Erythroblast (primary cell): ENCODE measurements at regions not wholly inside any gene's neighbourhood (a gene's known extent, or its start where the extent isn't known, plus 50 kb on each side); places are given as distances from the start of the nearest gene placed in this dataset.

ENCODE experiments used
- GATA1 ChIP-seq: IDR thresholded peaks from 2 replicates; pipeline ENCODE4 v1.6.1; 2011; ENCODE audit warnings: low read depth, mild to moderate bottlenecking, control low read depth, low read length, moderate library complexity
- POLR2A ChIP-seq: IDR thresholded peaks from 2 replicates; pipeline ENCODE4 v1.6.1; 2011; ENCODE audit warnings: mild to moderate bottlenecking, low read length

GRCh38 chr6:140677781-140678528 is 1303.5 kb upstream of the CITED2 start:
- TF ChIP-seq POLR2A (no peak), GATA1 (no peak)
